Forelimb muscle (tissue), 1 donor: ENCODE measurements at regions not wholly inside any gene's neighbourhood (a gene's known extent, or its start where the extent isn't known, plus 50 kb on each side); places are given as distances from the start of the nearest gene placed in this dataset.
"Not testable (repeated sequence)": the region's sequence is repeated elsewhere in the genome, so short reads cannot be mapped to it uniquely, and the experiment has no call there.

Experiments
- DNase-seq: peaks from one replicate; pipeline ENCODE4 v3.0.0-alpha.2; 2013; ENCODE audit warnings: low read depth

DNA sequence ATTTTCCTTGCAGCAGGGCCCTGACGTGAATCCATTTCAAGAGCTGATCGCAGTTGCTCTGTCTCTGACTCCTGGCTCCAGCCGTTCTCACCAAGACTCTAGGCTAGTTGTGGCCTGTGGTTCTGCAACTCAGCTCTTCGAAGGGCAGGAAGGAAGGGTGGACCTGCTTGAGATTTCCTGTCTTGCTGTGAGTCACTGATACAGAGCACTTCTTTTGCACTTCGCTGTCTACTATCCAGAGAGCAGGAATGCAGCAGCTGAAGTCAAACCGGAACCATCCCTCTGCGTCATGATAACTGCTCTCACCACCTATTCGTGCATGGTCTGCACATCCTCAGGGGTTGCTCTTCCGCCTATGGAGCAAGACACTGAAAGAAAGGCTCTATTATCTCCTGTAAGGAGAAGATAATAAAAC, 59.7 kb downstream of the RAP2B start:
- DNase-seq = no peak

DNA sequence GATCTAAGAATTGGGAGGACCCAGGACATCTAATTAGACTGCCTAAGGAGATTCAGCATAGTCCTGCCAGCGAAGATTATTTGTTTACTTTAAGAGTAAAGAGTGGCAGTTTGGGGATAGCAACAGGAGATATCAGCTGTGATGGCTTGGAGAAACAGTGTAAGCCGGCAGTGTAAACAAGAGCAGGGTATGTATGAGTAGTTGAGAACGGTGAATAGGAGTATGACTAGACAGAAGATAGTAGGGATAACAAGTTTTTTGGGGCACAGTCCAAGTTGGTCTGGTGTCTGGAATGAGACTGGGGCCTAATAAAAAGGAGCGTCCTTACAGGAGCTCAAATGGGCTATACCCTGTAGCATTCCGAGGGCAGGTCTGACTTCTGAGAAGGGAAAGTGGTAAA, 64.9 kb downstream of the RAP2B start:
- DNase-seq = not testable (repeated sequence)

GRCh38 chr3:153230427-153230826, 68.4 kb downstream of the RAP2B start:
- DNase-seq = not testable (repeated sequence)

- DNase-seq = not testable (repeated sequence)
Observed at GRCh38 chr3:153231245-153231644, 69.2 kb downstream of the RAP2B start.

DNA sequence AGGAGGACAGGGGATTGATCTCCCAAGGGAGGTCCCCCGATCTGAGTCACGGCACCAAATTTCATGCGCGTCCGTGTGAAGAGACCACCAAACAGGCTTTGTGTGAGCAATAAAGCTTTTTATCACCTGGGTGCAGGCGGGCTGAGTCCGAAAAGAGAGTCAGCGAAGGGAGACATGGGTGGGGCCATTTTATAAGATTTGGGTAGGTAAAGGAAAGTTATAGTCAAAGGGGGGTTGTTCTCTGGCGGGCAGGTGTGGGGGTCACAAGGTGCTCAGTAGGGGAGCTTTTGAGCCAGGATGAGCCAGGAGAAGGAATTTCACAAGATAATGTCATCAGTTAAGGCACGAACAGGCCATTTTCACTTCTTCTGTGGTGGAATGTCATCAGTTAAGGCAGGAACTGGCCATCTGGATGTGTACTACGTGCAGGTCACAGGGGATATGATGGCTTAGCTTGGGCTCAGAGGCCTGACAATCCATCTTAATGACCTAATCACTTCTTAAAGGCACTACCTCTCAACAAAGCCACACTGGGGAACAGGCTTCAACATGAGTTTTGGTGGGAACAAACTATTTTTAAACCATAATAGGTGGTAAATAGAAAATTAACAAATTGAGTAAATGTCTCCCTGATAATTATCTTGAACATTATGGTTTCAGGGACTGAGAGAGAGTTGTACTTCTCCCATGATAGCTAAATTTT, 70.2 kb downstream of the RAP2B start:
- DNase-seq = not testable (repeated sequence)

DNA sequence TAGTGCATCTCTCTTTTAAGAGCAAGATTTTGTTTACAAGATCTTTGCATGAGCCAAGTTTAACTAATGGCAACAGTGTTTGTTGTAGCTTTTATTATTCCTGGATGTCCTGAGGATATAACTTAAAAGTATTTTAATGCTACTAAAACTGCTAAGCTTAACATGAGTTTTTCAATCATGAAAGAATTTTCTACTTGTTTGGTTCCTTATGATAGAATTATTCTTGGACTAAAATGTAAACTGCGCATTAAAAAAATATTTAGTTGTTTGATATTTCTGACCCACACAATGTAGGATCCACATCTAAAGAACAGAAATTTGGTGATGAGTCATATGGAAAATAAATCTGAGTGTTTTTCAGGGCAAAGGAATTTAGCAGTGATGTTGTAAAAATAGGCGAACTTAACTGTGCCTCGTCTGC, 70.8 kb downstream of the RAP2B start:
- DNase-seq = no peak

DNA sequence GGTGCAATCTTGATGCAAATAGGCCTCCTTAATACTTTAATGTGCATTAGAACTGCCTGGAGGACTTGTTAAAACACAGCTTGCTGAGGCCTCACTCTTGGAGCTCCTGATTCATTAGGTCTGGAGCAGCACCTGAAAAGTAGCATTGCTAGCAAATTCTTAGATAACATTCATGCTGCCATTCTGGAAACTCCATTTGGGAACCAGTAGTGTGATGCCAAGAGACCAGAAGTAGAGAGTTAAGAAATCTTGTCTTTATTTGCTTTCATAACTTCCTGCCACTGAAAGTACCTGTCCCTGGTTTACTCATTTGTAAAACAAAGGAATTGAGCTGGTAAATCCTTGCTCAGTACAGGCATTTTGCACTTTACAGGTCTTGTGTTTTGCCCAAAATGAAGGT, 72.0 kb downstream of the RAP2B start:
- DNase-seq = no peak

GRCh38 chr3:153242896-153243295, 80.9 kb downstream of the RAP2B start:
- DNase-seq = no peak

DNA sequence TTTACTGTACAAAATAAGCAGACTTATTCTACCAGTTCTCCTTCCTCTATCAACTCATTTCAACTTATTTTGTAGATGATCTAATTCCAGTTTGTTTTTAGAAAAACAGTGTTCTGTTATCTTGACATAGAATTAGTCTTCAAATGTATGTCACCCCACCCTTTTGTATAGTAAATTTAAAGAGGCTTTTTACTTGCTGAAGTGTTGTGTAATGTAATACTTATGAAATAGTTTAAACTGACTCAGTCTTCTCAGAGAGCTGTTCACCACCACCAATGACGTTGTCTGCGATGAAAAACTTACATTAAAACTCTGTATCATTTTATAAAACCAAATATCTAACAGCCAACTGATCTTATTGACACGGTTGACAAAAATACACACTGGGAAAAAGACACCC, 82.9 kb downstream of the RAP2B start:
- DNase-seq = no peak

GRCh38 chr3:153245661-153246060, 83.6 kb downstream of the RAP2B start:
- DNase-seq = no peak

DNA sequence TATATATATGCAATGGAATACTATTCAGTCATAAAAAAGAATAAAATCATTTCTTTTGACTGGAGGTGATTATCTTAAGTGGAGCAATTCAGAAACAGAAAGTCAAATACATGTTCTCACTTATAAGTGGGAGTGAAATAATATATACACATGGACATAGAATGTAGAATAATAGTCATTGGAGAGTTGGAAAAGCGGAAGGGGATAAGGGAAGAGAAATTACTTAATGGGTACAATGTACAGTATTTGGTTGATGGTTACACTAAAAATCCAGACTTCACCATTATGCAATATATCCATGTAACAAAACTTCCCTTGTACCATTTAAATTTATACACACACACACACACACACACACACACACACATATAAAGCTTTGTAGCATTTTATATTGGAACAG, 84.3 kb downstream of the RAP2B start:
- no peak for DNase-seq

DNA sequence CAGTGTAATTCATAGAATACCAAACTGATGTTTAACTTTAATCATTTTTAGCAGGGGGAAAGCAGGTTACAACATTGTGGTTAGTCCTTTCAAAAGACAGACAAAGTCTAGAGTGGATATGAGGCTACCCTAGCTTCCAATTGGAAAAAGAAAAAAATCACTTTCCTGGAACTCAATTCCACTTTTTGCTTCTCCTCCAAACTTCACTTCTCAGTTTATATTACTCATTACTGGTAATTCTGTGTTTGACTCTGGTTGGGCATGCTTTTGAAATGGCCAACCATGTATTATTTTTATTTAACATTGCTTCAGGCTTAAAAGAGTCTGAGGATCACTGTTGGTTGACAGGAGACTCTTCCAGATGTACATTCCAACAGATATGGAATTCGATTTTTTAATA, 84.8 kb downstream of the RAP2B start:
- DNase-seq = peak; percentile 52

- DNase-seq = no peak
Observed at GRCh38 chr3:153247331-153248330, 85.6 kb downstream of the RAP2B start.

DNA sequence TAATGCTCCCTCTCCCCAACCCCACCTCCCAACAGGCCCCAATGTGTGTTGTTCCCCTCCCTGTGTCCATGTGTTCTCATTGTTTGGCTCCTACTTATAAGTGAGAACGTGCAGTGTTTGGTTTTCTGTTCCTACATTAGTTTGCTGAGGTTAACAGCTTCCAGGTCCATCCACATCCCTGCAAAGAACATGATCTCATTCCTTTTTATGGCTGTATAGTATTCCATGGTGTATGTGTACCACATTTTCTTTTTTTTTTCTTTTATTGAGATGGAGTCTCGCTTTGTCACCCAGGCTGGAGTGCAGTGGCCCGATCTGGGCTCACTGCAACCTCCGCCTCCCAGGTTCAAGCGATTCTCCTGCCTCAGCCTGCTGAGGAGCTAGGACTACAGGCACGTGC, 86.8 kb downstream of the RAP2B start:
- not testable (repeated sequence) for DNase-seq

DNA sequence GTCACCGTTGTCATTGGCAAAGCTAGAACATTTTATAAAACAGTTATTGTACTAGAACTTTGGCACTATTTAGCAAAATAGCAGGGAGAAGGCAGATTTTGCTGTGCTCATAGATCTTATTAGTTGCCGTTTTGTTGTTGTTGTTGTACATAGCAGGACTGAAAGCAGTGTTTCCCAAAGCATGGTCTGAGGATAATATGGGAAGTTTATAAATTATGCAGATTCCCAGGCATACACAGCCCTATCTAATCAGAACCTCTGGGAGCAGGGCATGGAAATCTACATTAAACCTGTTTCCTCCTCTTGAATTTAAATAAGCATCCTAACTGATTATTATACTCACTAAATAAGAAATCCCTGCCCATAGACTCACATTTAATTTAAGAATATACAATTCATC, 87.9 kb downstream of the RAP2B start:
- DNase-seq = no peak

- no peak for DNase-seq
Observed at GRCh38 chr3:153250446-153250845, 88.4 kb downstream of the RAP2B start.

GRCh38 chr3:153252963-153253362, 90.9 kb downstream of the RAP2B start:
- DNase-seq = no peak

DNA sequence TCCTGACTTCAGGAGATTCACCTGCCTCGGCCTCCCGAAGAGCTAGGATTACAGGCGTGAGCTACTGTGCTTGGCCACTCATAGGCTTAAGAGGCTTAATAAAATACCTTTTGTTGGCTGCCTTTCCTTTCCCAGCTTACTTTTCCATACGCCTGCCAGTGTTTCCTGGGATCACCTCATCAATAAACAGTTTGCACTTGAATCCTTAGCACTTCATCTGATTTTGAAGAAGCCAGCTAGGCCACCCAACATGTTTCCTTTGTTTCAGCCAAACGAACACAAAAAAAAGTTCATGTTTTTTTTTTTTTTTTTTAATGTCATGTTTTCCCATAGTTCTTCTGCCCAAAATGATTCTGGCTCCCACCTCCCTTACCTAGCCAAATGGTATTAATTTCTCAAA, 92.3 kb downstream of the RAP2B start:
- DNase-seq = no peak

DNA sequence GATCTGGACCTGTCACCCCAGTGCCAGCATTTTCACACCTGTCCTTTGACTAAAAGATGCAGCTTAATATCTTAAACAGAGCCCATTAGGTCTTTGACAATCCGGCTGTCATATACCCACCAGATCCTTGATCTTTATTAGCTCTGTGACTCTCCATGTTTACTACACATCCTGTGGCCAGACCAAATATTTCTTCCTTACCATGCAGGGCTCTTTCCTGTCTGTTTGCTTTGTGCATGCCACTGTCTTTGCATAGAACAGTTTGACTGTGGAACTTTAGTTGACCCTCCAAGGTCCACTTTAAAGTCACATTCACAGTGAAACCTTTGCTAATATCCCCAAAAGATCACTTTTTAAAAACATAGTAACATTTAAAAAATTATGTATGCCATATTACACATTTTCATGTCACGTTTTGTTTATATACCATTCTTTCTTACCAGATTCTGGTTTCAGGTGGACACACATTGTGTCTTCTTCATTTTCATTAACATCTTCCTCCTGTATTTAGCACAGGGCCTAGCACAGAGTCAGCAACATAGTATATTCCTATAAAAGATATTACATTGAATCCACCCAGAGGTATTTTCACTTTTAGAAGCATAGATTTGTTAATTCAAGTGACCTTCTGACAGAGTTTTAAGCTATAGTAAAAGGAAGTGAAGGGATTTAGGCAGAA, 95.8 kb downstream of the RAP2B start:
- DNase-seq = no peak

- no peak for DNase-seq
Observed at GRCh38 chr3:153259956-153260355, 97.9 kb downstream of the RAP2B start.

- DNase-seq = no peak
Observed at GRCh38 chr3:153260681-153261080, 98.7 kb downstream of the RAP2B start.

DNA sequence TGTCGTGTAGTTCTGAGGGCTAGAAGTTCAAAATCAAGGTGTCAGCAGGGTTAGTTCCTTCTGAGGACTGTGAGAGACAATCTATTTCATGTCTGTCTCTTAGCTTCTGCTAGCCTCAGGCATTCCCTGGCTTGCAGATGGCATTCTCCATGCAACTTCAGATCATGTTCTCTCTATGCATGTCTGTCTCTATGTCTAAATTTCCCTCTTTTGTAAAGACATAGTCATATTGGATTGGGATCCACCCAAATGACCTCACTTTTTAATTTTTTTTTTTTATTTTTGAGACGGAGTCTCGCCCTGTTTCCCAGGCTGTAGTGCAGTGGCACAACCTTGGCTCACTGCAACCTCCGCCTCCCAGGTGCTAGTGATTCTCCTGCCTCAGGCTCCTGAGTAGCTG, 104.6 kb downstream of the RAP2B start:
- DNase-seq = no peak
